ENCODE measurements at regions not wholly inside any gene's neighbourhood (a gene's known extent, or its start where the extent isn't known, plus 50 kb on each side); places are given as distances from the start of the nearest gene placed in this dataset.

DNA sequence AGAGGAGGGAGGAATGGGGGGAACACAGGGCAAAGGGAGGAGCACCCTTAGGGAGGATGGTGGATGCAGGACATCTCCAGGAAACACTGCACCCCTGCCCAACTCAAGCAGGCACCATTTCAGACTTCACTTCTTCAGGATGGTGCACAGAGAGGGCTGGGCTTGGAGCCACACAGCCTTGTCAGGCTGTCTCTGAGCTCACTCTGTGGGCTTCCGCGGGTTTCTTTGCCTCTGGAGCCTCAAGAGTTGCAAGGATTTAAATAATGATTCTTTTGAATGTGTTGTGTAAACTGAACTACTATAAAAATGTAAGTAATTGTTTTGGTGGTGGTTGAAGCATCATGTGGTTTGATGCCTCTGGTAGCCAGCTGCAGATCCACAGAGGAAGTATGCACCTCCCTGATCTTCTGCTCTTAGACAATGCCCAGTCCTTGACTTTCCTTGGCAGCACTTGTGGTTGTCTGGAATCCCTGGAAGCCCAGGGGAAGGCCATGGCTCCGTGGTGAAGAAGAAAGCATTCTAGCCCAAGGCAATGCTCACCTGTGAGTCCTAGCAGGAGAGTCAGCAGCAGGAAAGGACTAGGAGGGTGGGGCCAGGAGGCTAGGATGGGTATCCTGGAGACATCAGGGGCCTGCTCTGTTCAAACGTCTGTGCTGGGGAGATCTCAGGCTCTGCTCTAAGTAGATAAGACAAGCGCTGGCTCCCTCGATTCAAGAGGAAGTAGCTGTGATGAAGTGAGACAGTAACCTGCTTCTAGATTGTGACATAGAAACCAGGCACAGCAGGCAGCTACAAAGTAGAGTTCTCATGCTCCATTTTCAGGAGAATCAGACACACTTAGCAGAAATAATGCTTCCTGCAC is 50.2 kb upstream of the SIRPG start:
- DNase-seq, result no peak
